Spleen (tissue), 7 donors: ENCODE measurements at regions not wholly inside any gene's neighbourhood (a gene's known extent, or its start where the extent isn't known, plus 50 kb on each side); places are given as distances from the start of the nearest gene placed in this dataset.

Experiments
- POLR2A ChIP-seq, 3 donors: fragments of 450-650 bp; IDR thresholded peaks; one replicate each; pipeline ENCODE4 v1.5.1; 2017; ENCODE audit warnings: antibody characterized with exemption in 3 of 3, mild to moderate bottlenecking in 1 of 3
- POLR2AphosphoS5 ChIP-seq, 3 donors: sonication (generic); formaldehyde crosslinking; IDR thresholded peaks; one replicate each; pipeline ENCODE4 v1.5.1; 2017; ENCODE audit warnings: antibody characterized with exemption in 3 of 3
- TF ChIP-seq, protein P1 (sequence below), 11 experiments: fragments of 200-600 bp in 7 of 11; fragments of 450-650 bp in 4 of 11; sonication (generic) in 4 of 11; IDR thresholded peaks in 8 of 11; conservative IDR thresholded peaks in 3 of 11; 1 replicate in 7 of 11; 2 replicates in 4 of 11; pipeline versions ENCODE4 v1.4.0 to v1.8.0; 2016 to 2021; ENCODE audit warnings: antibody characterized with exemption in 11 of 11, inconsistent platforms in 4 of 11, mild to moderate bottlenecking in 1 of 11
- donor health status: DM: no; HTN: no; CAD: no; lungs with moderate emphysema.
- donor health status: DM: no; HTN: no; CAD: no.
- donor health status: DM: no; HTN: no; CAD: no.

DNA sequence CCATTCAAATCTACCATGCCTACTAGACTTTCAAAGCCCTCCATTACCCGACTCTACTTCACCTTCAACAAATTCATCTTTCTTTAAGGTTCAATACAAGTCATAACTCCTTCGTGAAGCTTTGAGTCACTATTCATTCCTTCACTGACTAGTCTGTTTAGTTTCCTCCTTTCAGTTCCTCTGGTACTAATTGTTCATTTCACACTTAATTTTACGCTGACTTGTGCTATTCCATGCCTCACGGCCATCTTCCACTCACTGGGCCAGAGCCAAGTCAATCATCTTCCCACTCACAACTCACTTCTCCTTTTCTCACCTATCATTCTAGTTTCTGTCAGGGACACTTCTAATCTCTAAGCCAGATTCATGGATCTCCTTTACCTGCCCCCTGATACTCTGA lies 136.2 kb downstream of the MTX2 start:
- TF ChIP-seq, protein P1, sequence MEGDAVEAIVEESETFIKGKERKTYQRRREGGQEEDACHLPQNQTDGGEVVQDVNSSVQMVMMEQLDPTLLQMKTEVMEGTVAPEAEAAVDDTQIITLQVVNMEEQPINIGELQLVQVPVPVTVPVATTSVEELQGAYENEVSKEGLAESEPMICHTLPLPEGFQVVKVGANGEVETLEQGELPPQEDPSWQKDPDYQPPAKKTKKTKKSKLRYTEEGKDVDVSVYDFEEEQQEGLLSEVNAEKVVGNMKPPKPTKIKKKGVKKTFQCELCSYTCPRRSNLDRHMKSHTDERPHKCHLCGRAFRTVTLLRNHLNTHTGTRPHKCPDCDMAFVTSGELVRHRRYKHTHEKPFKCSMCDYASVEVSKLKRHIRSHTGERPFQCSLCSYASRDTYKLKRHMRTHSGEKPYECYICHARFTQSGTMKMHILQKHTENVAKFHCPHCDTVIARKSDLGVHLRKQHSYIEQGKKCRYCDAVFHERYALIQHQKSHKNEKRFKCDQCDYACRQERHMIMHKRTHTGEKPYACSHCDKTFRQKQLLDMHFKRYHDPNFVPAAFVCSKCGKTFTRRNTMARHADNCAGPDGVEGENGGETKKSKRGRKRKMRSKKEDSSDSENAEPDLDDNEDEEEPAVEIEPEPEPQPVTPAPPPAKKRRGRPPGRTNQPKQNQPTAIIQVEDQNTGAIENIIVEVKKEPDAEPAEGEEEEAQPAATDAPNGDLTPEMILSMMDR (IDR thresholded peaks at IDR 0.05 in 8 of 11, conservative IDR thresholded peaks at IDR 0.05 in 3 of 11), result no peak
- TF ChIP-seq POLR2A (IDR thresholded peaks at IDR 0.05) (no peak), POLR2AphosphoS5 (IDR thresholded peaks at IDR 0.05) (no peak)
